ENCODE measurements at regions not wholly inside any gene's neighbourhood (a gene's known extent, or its start where the extent isn't known, plus 50 kb on each side); places are given as distances from the start of the nearest gene placed in this dataset.

- Histone ChIP-seq H3K36me3 (no peaks in the 10 kb centered on the region), H3K4me1 (peaks cover 0 to 3% (median 0%) of the 10 kb centered on the region in 4 donors), H3K4me3 (no peak overlapping the region), H3K9me3 (peaks cover 0 to 7% (median 0%) of the 10 kb centered on the region in 4 donors), H3K27ac (no peak overlapping the region), H3K27me3 (peaks cover 0 to 8% of the 10 kb centered on the region in 2 donors)
- no peak for DNase-seq (ENCODE audit: low spot score in 2 of 2)
- TF ChIP-seq CTCF (IDR thresholded peaks at IDR 0.05): no peak
- TF ChIP-seq POLR2A (IDR thresholded peaks at IDR 0.05): no peak
- TF ChIP-seq EP300 (IDR thresholded peaks at IDR 0.05): no peak
- 58 to 60% methylated on average over 8 of the region's 8 CpGs for WGBS, 2 donors
Measured at GRCh38 chr1:29457496-29458368, 221.4 kb downstream of the PTPRU start.

GRCh38 chr1:29456685-29457435 lies 220.5 kb downstream of the PTPRU start:
- H3K9me3 ChIP-seq: peaks cover 0 to 7% (median 0%) of the 10 kb centered on the region in 4 donors
- peaks cover 0 to 3% (median 0%) of the 10 kb centered on the region in 4 donors for H3K4me1 ChIP-seq
- 74 to 82% methylated on average over 4 of the region's 4 CpGs for WGBS, 2 donors
- H3K36me3 ChIP-seq: no peaks in the 10 kb centered on the region
- DNase-seq (ENCODE audit: low spot score in 2 of 2): no peak
- no peak overlapping the region for H3K27ac ChIP-seq
- peaks cover 0 to 8% of the 10 kb centered on the region in 2 donors for H3K27me3 ChIP-seq
- TF ChIP-seq EP300 (IDR thresholded peaks at IDR 0.05): no peak
- no peak for TF ChIP-seq CTCF (IDR thresholded peaks at IDR 0.05)
- no peak for TF ChIP-seq POLR2A (IDR thresholded peaks at IDR 0.05)
- H3K4me3 ChIP-seq: no peak overlapping the region

GRCh38 chr1:29455781-29456180 lies 219.5 kb downstream of the PTPRU start:
- Histone ChIP-seq H3K4me3 (no peak overlapping the region), H3K9me3 (peaks cover 0 to 7% (median 0%) of the 10 kb centered on the region in 4 donors), H3K4me1 (peaks cover 0 to 3% (median 0%) of the 10 kb centered on the region in 4 donors), H3K27me3 (peaks cover 0 to 8% of the 10 kb centered on the region in 2 donors), H3K27ac (no peak overlapping the region), H3K36me3 (no peaks in the 10 kb centered on the region)
- WGBS, 2 donors: 76 to 77% methylated on average over 5 of the region's 5 CpGs
- DNase-seq (ENCODE audit: low spot score in 2 of 2): no peak
- TF ChIP-seq CTCF (IDR thresholded peaks at IDR 0.05) (no peak), POLR2A (IDR thresholded peaks at IDR 0.05) (no peak), EP300 (IDR thresholded peaks at IDR 0.05) (no peak)

- no peak for TF ChIP-seq POLR2A (IDR thresholded peaks at IDR 0.05)
- Histone ChIP-seq H3K27me3 (peaks cover 0 to 8% of the 10 kb centered on the region in 2 donors), H3K27ac (no peak overlapping the region), H3K4me1 (peaks cover 0 to 3% (median 0%) of the 10 kb centered on the region in 4 donors), H3K9me3 (peaks cover 0 to 7% (median 0%) of the 10 kb centered on the region in 4 donors), H3K36me3 (no peaks in the 10 kb centered on the region), H3K4me3 (no peak overlapping the region)
- 73 to 87% methylated on average over 10 to 12 of the region's 13 CpGs for WGBS, 2 donors
- no peak for DNase-seq (ENCODE audit: low spot score in 2 of 2)
Measured at GRCh38 chr1:29454616-29455380, 218.5 kb downstream of the PTPRU start.

- 24 to 26% methylated on average over 8 of the region's 8 CpGs for WGBS, 2 donors
- no peak for DNase-seq (ENCODE audit: low spot score in 2 of 2)
- TF ChIP-seq POLR2A (IDR thresholded peaks at IDR 0.05): no peak
- TF ChIP-seq CTCF (IDR thresholded peaks at IDR 0.05): no peak
- TF ChIP-seq EP300 (IDR thresholded peaks at IDR 0.05): no peak
- H3K4me1 ChIP-seq: peaks cover 0 to 3% (median 0%) of the 10 kb centered on the region in 4 donors
- peaks cover 0 to 6% of the 10 kb centered on the region in 2 donors for H3K27me3 ChIP-seq
- H3K4me3 ChIP-seq: no peak overlapping the region
- H3K27ac ChIP-seq: no peak overlapping the region
- peaks cover 0 to 7% (median 0%) of the 10 kb centered on the region in 4 donors for H3K9me3 ChIP-seq
- no peaks in the 10 kb centered on the region for H3K36me3 ChIP-seq
Measured at GRCh38 chr1:29453502-29454240, 217.3 kb downstream of the PTPRU start.
